ENCODE measurements at regions not wholly inside any gene's neighbourhood (a gene's known extent, or its start where the extent isn't known, plus 50 kb on each side); places are given as distances from the start of the nearest gene placed in this dataset.

DNA sequence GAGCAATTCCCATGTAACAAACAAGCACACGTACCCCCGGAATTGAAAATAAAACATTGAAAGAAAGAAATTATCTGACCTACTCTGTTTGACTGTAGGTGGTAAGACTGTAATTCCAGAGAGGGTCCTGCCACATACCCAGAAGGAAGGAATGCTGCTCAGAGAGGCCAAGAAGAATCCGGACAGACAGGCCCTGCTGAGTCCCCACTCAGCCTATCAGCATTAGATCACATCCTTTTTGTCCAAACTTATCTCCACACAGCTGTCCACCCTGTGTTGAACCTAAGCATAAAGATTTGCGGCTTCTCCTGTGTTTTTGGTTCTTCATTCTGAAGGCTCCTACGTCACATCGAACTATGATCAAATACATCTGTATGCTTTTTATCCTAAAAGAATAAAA is 591.9 kb downstream of the QKI start:
- DNase-seq (ENCODE audit: insufficient read length, low spot score) (no peak), FAIRE-seq (no peak)
- no peak for TF ChIP-seq CTCF (IDR thresholded peaks at IDR 0.05; ENCODE audit: insufficient read depth, missing control alignments)

DNA sequence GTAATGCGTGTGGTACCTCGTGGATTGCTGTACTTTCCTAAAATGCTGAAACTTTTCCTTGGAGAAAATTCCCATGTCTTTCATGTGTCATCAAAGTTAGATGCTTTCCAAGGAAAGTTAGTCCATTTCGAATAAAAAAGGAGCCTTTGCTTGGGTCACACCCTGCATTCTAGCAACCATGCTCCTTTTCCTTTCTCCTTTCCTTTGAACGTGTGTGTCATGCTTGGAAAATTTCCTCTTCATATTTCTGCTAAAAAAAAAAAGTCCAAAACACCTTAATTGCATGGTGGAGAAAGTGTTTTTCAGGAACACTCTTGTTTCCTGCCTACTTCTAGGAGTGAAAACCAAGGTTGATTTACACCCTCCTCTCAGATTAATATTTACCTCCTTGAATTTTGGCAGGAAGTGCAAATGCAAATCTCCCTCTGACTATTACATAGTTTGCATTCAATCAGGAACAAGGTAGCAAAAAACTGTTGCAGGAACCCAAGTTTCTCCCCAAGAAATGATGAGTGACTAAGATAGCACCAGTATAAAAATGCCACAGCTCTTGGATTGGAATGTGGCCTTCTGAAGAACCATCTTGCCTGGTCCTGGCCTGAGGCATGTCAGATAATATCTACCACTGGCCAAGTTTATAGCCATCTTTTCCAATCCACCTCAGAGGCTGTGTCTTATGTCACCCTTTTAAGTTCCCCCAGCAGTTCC is 590.6 kb downstream of the QKI start:
- no peak for TF ChIP-seq CTCF (IDR thresholded peaks at IDR 0.05; ENCODE audit: insufficient read depth, missing control alignments)
- no peak for FAIRE-seq
- no peak for DNase-seq (ENCODE audit: insufficient read length, low spot score)

GRCh38 chr6:164000276-164000675 is 585.8 kb downstream of the QKI start:
- no peak for DNase-seq (ENCODE audit: insufficient read length, low spot score)
- TF ChIP-seq CTCF (IDR thresholded peaks at IDR 0.05; ENCODE audit: insufficient read depth, missing control alignments): no peak
- no peak for FAIRE-seq

GRCh38 chr6:163999475-164000125 is 585.1 kb downstream of the QKI start:
- FAIRE-seq (no peak), DNase-seq (ENCODE audit: insufficient read length, low spot score) (no peak)
- no peak for TF ChIP-seq CTCF (IDR thresholded peaks at IDR 0.05; ENCODE audit: insufficient read depth, missing control alignments)

GRCh38 chr6:163998496-163998895 is 584.0 kb downstream of the QKI start:
- no peak for DNase-seq (ENCODE audit: insufficient read length, low spot score)
- no peak for TF ChIP-seq CTCF (IDR thresholded peaks at IDR 0.05; ENCODE audit: insufficient read depth, missing control alignments)
- FAIRE-seq: no peak

- no peak for FAIRE-seq
- DNase-seq (ENCODE audit: insufficient read length, low spot score): no peak
- TF ChIP-seq CTCF (IDR thresholded peaks at IDR 0.05; ENCODE audit: insufficient read depth, missing control alignments): no peak
Measured at GRCh38 chr6:163996491-163996890, 582.0 kb downstream of the QKI start.

DNA sequence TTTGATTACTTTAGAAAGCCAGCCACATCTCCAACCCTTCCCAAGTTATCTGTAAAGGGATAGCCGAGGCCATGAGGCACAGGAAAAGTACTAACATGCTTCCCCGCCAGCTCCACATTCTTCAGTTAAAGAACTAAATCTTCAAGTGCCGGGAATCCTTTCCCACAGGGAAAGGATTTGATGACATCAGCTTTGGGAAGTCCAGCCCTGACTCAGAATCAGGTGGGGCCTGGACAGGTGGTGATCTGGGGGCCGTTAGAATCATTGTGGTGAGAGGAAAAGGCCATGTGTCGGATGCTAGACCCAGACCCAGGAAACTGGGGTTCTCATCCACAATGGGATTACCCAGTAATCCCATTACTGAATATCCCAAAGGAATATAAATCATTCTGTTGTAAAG is 580.0 kb downstream of the QKI start:
- DNase-seq (ENCODE audit: insufficient read length, low spot score) (no peak), FAIRE-seq (no peak)
- TF ChIP-seq CTCF (IDR thresholded peaks at IDR 0.05; ENCODE audit: insufficient read depth, missing control alignments): no peak
